ENCODE measurements at regions not wholly inside any gene's neighbourhood (a gene's known extent, or its start where the extent isn't known, plus 50 kb on each side); places are given as distances from the start of the nearest gene placed in this dataset.

DNA sequence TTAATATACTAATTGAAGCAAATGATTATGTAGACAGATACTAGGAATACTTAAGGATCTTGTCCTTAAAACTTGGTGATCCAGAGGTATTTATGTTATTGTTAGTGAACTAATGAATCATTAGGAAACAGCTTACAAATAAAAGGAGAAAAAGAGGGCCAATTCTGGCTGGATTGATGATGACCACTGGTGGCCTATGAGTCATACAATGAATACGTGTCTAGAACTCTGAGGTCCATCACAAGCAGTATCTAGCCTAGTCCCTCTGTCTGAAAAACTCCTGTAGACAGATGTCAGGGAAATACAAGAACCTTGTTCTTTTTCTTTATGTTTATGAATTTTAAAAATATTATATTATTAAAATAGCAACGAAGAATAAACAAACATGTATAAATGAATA is 51.7 kb upstream of the RTL1 start:
- POLR2A ChIA-PET (ENCODE audit: low non-redundant PET), result no interaction called here
- CTCF ChIA-PET, result no interaction called here
- H3K9me3 ChIP-seq (ENCODE audit: low read depth, low read length, poor library complexity, severe bottlenecking), result no peaks in the 10 kb centered on the region
- no peak overlapping the region for H3K4me3 ChIP-seq (ENCODE audit: low read depth, low read length, poor library complexity, severe bottlenecking)
- intact Hi-C loops (cut with micrococcal nuclease; ENCODE audit: unreplicated experiment), result no loop called here
- BruUV-seq (replicated peaks), result no TSS peak
- TF ChIP-seq, protein P1, sequence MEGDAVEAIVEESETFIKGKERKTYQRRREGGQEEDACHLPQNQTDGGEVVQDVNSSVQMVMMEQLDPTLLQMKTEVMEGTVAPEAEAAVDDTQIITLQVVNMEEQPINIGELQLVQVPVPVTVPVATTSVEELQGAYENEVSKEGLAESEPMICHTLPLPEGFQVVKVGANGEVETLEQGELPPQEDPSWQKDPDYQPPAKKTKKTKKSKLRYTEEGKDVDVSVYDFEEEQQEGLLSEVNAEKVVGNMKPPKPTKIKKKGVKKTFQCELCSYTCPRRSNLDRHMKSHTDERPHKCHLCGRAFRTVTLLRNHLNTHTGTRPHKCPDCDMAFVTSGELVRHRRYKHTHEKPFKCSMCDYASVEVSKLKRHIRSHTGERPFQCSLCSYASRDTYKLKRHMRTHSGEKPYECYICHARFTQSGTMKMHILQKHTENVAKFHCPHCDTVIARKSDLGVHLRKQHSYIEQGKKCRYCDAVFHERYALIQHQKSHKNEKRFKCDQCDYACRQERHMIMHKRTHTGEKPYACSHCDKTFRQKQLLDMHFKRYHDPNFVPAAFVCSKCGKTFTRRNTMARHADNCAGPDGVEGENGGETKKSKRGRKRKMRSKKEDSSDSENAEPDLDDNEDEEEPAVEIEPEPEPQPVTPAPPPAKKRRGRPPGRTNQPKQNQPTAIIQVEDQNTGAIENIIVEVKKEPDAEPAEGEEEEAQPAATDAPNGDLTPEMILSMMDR (conservative IDR thresholded peaks at IDR 0.05; ENCODE audit: low read depth, low read length), result no peak
- no peak for TF ChIP-seq EZH2 (IDR thresholded peaks at IDR 0.05; ENCODE audit: borderline replicate concordance, low read depth, low read length, poor library complexity, severe bottlenecking)
- no peaks in the 10 kb centered on the region for H3K27me3 ChIP-seq (replicated peaks; ENCODE audit: insufficient read depth, low read depth, low read length, poor library complexity)
- no peak for DNase-seq (ENCODE audit: low spot score)
- H3K36me3 ChIP-seq (ENCODE audit: insufficient read depth, low read length, poor library complexity, severe bottlenecking), result no peaks in the 10 kb centered on the region
- H3K27ac ChIP-seq (ENCODE audit: low read depth, low read length, poor library complexity, severe bottlenecking), result no peak overlapping the region
- H3K4me1 ChIP-seq (ENCODE audit: insufficient read depth, low read length, poor library complexity, severe bottlenecking), result no peaks in the 10 kb centered on the region

- TF ChIP-seq, protein P1 (conservative IDR thresholded peaks at IDR 0.05; ENCODE audit: low read depth, low read length), result no peak
- TF ChIP-seq EZH2 (IDR thresholded peaks at IDR 0.05; ENCODE audit: borderline replicate concordance, low read depth, low read length, poor library complexity, severe bottlenecking), result no peak
- CTCF ChIA-PET, result no interaction called here
- no TSS peak for BruUV-seq (replicated peaks)
Measured at GRCh38 chr14:100962494-100962893, 59.0 kb upstream of the RTL1 start.

DNA sequence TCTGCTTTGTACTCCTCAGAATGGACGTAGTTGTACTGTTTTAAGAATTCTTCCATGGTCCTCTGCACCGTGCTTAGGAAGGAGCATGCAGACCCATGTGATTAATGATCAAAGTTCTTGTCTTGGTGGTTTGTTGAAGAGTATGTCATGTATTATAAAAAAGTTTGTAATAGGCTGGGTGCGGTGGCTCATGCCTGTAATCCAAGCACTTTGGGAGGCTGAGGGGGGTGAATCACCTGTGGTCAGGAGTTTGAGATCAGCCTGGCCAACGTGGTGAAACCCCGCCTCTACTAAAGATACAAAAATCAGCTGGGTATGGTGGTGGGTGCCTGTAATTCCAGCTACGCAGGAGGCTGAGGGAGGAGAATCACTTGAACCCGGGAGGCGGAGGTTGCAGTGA is 61.8 kb upstream of the RTL1 start:
- no peaks in the 10 kb centered on the region for H3K9me3 ChIP-seq (ENCODE audit: low read depth, low read length, poor library complexity, severe bottlenecking)

More at GRCh38 chr14:100962494-100962893, 59.0 kb upstream of the RTL1 start:
- no peak overlapping the region for H3K27ac ChIP-seq (ENCODE audit: low read depth, low read length, poor library complexity, severe bottlenecking)
- no peaks in the 10 kb centered on the region for H3K9me3 ChIP-seq (ENCODE audit: low read depth, low read length, poor library complexity, severe bottlenecking)
- DNase-seq (ENCODE audit: low spot score), result no peak
- H3K27me3 ChIP-seq (replicated peaks; ENCODE audit: insufficient read depth, low read depth, low read length, poor library complexity), result no peaks in the 10 kb centered on the region
- H3K4me1 ChIP-seq (ENCODE audit: insufficient read depth, low read length, poor library complexity, severe bottlenecking), result no peaks in the 10 kb centered on the region
- no peak overlapping the region for H3K4me3 ChIP-seq (ENCODE audit: low read depth, low read length, poor library complexity, severe bottlenecking)
- intact Hi-C loops (cut with micrococcal nuclease; ENCODE audit: unreplicated experiment), result no loop called here
- H3K36me3 ChIP-seq (ENCODE audit: insufficient read depth, low read length, poor library complexity, severe bottlenecking), result no peaks in the 10 kb centered on the region
- POLR2A ChIA-PET (ENCODE audit: low non-redundant PET), result no interaction called here

More for the DNA sequence above, 61.8 kb upstream of the RTL1 start:
- no peaks in the 10 kb centered on the region for H3K4me1 ChIP-seq (ENCODE audit: insufficient read depth, low read length, poor library complexity, severe bottlenecking)
- no peaks in the 10 kb centered on the region for H3K36me3 ChIP-seq (ENCODE audit: insufficient read depth, low read length, poor library complexity, severe bottlenecking)
- no peak overlapping the region for H3K27ac ChIP-seq (ENCODE audit: low read depth, low read length, poor library complexity, severe bottlenecking)
- TF ChIP-seq, protein P1 (conservative IDR thresholded peaks at IDR 0.05; ENCODE audit: low read depth, low read length), result no peak
- TF ChIP-seq EZH2 (IDR thresholded peaks at IDR 0.05; ENCODE audit: borderline replicate concordance, low read depth, low read length, poor library complexity, severe bottlenecking), result no peak
- H3K4me3 ChIP-seq (ENCODE audit: low read depth, low read length, poor library complexity, severe bottlenecking), result no peak overlapping the region
- intact Hi-C loops (cut with micrococcal nuclease; ENCODE audit: unreplicated experiment), result no loop called here
- CTCF ChIA-PET, result no interaction called here
- no peak for DNase-seq (ENCODE audit: low spot score)
- POLR2A ChIA-PET (ENCODE audit: low non-redundant PET), result no interaction called here
- BruUV-seq (replicated peaks), result no TSS peak
- no peaks in the 10 kb centered on the region for H3K27me3 ChIP-seq (replicated peaks; ENCODE audit: insufficient read depth, low read depth, low read length, poor library complexity)

All from A673 (cell line).